Lung (tissue), 11 donors: ENCODE measurements at regions not wholly inside any gene's neighbourhood (a gene's known extent, or its start where the extent isn't known, plus 50 kb on each side); places are given as distances from the start of the nearest gene placed in this dataset.
"Not testable (repeated sequence)": the region's sequence is repeated elsewhere in the genome, so short reads cannot be mapped to it uniquely, and the experiment has no call there.

Source experiments
- ATAC-seq: fragments of 200-7000 bp; cut with Tn5 transposase; one replicate; pipeline ENCODE4 v1.9.1; 2020; ENCODE audit warnings: moderate number of reproducible peaks; ENCODE audit not compliant: insufficient read depth, low FRiP score
- DNase-seq, 3 donors: peaks; one replicate each; pipeline ENCODE4 v3.0.0-alpha.2; 2013 to 2017
- H3K27ac ChIP-seq, 2 donors: one replicate each; pipeline ENCODE4 v1.5.1; 2013; ENCODE audit warnings: mild to moderate bottlenecking in 2 of 2, moderate library complexity in 2 of 2, control low read depth in 1 of 2, inconsistent platforms in 1 of 2, low read depth in 1 of 2, low read length in 1 of 2
- H3K27me3 ChIP-seq, 3 donors: one replicate each; pipeline ENCODE4 v1.5.1; 2013; ENCODE audit warnings: low read length in 2 of 3; ENCODE audit not compliant: control insufficient read depth in 3 of 3, insufficient read depth in 3 of 3
- H3K36me3 ChIP-seq, 4 donors: one replicate each; pipeline ENCODE4 v1.5.1; 2013; ENCODE audit warnings: low read length in 4 of 4, mild to moderate bottlenecking in 1 of 4, moderate library complexity in 1 of 4; ENCODE audit not compliant: control insufficient read depth in 4 of 4, insufficient read depth in 4 of 4
- H3K4me1 ChIP-seq, 5 donors: one replicate each; pipeline ENCODE4 v1.5.1; 2013; ENCODE audit warnings: low read length in 5 of 5, mild to moderate bottlenecking in 2 of 5, moderate library complexity in 1 of 5; ENCODE audit not compliant: control insufficient read depth in 5 of 5, insufficient read depth in 5 of 5
- H3K4me3 ChIP-seq: one replicate; pipeline ENCODE4 v1.5.1; 2013; ENCODE audit warnings: mild to moderate bottlenecking, control low read depth, moderate library complexity
- H3K9ac ChIP-seq, 2 donors: one replicate each; pipeline ENCODE4 v1.5.1; 2013; ENCODE audit warnings: low read length in 2 of 2, control low read depth in 1 of 2; ENCODE audit not compliant: insufficient read depth in 1 of 2
- H3K9me3 ChIP-seq, 4 donors: one replicate each; pipeline ENCODE4 v1.5.1; 2013; ENCODE audit warnings: low read length in 3 of 4, mild to moderate bottlenecking in 1 of 4, moderate library complexity in 1 of 4; ENCODE audit not compliant: control insufficient read depth in 4 of 4, insufficient read depth in 3 of 4
- WGBS, 2 donors: extraction: QIAGEN DNeasy Blood & Tissue Kit; methylation state at CpG; one replicate each; pipeline ENCODE4 v1.1.7; 2013; 5-methylcytosine and 5-hydroxymethylcytosine counted together
- TF ChIP-seq, protein P1 (sequence below): IDR thresholded peaks from 2 replicates; pipeline ENCODE4 v1.5.1; 2012; ENCODE audit warnings: mild to moderate bottlenecking; ENCODE audit errors: control extremely low read depth, extremely low read depth
- donor health status: control.
- donor health status: control.
- donor health status: Bipolar disorder and iron deficiency.
- donor health status: healthy.
- donor health status: DM: yes; HTN: yes; CAD: no.

DNA sequence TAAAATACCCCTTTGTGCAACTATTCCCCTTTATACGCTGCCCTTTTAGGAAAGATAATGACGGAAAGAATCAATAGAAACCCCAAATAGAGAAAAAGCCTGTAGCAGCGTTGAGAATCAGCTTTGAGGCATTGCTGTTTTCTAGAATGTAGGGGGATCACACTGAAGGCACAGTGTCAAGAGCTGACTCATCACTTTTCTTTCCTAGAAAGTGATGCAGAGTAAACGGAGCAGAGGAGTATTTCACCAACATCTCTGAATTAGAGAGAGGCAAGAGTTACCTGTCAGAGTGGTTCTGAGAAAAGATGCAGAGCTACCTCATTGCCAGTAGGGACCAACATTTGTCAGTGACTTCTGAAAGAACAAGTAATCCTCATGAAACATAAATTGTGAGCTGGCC is 269.8 kb upstream of the TMC3 start:
- TF ChIP-seq, protein P1, sequence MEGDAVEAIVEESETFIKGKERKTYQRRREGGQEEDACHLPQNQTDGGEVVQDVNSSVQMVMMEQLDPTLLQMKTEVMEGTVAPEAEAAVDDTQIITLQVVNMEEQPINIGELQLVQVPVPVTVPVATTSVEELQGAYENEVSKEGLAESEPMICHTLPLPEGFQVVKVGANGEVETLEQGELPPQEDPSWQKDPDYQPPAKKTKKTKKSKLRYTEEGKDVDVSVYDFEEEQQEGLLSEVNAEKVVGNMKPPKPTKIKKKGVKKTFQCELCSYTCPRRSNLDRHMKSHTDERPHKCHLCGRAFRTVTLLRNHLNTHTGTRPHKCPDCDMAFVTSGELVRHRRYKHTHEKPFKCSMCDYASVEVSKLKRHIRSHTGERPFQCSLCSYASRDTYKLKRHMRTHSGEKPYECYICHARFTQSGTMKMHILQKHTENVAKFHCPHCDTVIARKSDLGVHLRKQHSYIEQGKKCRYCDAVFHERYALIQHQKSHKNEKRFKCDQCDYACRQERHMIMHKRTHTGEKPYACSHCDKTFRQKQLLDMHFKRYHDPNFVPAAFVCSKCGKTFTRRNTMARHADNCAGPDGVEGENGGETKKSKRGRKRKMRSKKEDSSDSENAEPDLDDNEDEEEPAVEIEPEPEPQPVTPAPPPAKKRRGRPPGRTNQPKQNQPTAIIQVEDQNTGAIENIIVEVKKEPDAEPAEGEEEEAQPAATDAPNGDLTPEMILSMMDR = no peak
- peak in 2 of 3 donors; percentile 11 to 28 for DNase-seq

DNA sequence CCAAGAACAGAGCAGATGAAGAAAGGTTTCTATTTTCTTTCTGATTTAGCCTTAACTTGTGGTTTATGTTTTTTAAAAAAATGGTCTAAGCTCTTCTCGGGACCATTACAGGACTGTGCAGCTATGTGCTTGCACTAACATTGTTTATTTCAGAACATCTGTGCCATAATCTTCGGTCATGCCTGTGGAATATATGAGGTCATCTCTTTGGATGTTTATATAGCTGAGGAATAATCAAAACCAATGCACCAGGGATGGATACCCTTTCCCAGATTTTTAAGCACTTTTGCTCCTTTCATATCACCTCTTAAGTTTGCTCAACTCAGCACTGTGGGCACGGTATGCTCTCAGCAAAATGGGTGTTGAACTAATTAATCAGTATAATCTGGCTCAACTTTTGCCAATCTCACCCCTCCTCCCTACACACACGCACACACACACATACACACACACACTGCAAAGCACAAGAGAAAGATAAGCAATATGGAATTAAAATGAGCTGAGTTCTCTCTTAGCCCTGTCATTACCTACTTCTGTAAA is 268.5 kb upstream of the TMC3 start:
- peaks cover 0 to 6% (median 3%) of the 10 kb centered on the region in 4 donors for H3K9me3 ChIP-seq
- TF ChIP-seq, protein P1 = no peak
- no peaks in the 10 kb centered on the region for H3K36me3 ChIP-seq
- DNase-seq (peak; percentile 64 to 91 (median 87)), ATAC-seq (no peak)
- no peak overlapping the region for H3K27ac ChIP-seq
- WGBS, 2 donors = 53 to 78% methylated on average over 4 of the region's 4 CpGs
- peaks cover 0 to 5% (median 0%) of the 10 kb centered on the region in 3 donors for H3K27me3 ChIP-seq
- H3K4me1 ChIP-seq = peaks cover 0 to 14% (median 0%) of the 10 kb centered on the region in 5 donors
- no peak overlapping the region for H3K4me3 ChIP-seq
- H3K9ac ChIP-seq = no peak overlapping the region

More for the DNA sequence above, 269.8 kb upstream of the TMC3 start:
- Histone ChIP-seq H3K4me1 (peaks cover 0 to 14% (median 0%) of the 10 kb centered on the region in 5 donors), H3K27me3 (no peaks in the 10 kb centered on the region), H3K27ac (no peak overlapping the region), H3K4me3 (no peak overlapping the region), H3K9ac (no peak overlapping the region), H3K36me3 (no peaks in the 10 kb centered on the region), H3K9me3 (peaks cover 0 to 6% (median 3%) of the 10 kb centered on the region in 4 donors)
- ATAC-seq = no peak
- WGBS, 2 donors = 82 to 85% methylated on average over 4 of the region's 4 CpGs

DNA sequence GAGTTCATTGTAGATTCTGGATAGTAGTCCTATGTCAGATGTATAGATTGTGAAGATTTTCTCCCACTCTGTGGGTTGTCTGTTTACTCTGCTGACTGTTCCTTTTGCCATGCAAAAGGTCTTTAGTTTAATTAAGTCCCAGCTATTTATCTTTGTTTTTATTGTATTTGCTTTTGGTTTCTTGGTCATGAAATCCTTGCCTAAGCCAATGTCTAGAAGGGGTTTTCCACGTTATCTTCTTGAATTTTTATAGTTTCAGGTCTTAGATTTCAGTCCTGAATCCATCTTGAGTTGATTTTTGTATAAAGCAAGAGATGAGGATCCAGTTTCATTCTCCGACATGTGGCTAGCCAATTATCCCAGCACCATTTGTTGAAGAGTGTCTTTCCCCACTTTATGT is 262.1 kb upstream of the TMC3 start:
- H3K27ac ChIP-seq, DNase-seq, H3K4me1 ChIP-seq, H3K9me3 ChIP-seq, H3K27me3 ChIP-seq, H3K9ac ChIP-seq, H3K36me3 ChIP-seq, H3K4me3 ChIP-seq, ATAC-seq: not testable (repeated sequence)
- WGBS, 2 donors = 78 to 84% methylated on average over 2 of the region's 2 CpGs

DNA sequence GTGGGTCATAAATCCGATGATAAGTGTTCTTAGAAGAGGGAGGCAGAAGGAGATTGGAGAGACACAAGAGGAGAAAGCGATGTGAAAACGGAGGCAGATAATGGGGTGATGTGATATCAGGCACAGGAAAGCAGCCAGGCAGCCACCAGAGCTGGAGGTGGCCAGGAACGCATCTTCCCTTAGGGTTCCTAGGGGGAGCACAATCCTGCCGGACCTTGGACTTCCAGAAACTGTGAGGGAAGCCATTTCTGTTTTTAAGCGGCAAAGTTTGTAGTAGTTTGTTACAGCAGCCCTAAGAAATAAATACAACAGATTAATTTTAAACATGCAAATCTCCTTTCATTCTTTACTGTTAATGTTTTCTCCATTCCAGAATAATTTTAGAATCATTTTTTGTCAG is 259.9 kb upstream of the TMC3 start:
- ATAC-seq = no peak
- Histone ChIP-seq H3K27ac (no peak overlapping the region), H3K9ac (no peak overlapping the region), H3K4me3 (no peak overlapping the region), H3K27me3 (peaks cover 0 to 5% (median 0%) of the 10 kb centered on the region in 3 donors), H3K4me1 (no peaks in the 10 kb centered on the region), H3K36me3 (no peaks in the 10 kb centered on the region), H3K9me3 (peaks cover 0 to under 1% (median 0%) of the 10 kb centered on the region in 4 donors)
- no peak for DNase-seq
- TF ChIP-seq, protein P1 = no peak
- WGBS, 2 donors = 79 to 82% methylated on average over 6 of the region's 6 CpGs
